ENCODE measurements at regions not wholly inside any gene's neighbourhood (a gene's known extent, or its start where the extent isn't known, plus 50 kb on each side); places are given as distances from the start of the nearest gene placed in this dataset.

DNA sequence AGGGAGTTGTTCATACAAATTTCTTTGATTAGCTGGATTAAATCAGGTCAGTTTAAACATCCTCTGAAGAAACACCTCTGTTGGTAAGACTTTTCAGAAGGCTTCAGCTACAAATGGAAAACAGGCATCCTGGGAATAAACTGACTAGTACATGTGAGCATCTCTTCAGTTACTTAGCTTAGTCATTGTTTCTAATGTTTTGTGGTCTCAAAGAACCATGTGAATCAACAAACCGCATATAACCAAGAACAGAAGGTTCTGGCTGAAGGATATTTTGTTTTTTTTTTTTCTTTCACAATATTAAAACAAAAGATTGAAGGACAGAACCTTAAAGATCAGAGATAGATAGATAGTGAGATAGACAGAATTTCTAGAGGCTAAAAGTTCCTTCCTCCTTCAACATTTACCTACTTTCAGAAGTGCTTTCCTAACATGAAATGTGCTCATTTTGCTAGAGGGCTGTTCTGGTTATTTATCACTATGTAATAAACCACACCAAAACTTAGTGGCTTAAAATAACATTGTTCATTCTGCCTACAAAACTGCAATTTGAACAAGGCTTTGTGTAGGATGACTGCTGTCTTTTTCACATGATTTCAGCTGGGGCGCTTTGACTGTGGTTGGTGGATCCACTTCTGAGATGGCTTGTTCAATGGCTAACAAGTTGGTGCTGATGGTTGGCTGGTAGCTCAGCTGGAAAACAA is 119.8 kb upstream of the PTGFR start:
- no peak for TF ChIP-seq ZFX (IDR thresholded peaks at IDR 0.05)
- TF ChIP-seq JUND (IDR thresholded peaks at IDR 0.05) = no peak
- Histone ChIP-seq H3K9ac (ENCODE audit: low read length) (no peak overlapping the region), H4K20me1 (ENCODE audit: insufficient read depth) (no peaks in the 10 kb centered on the region), H3K27ac (ENCODE audit: low read depth, low read length) (no peak overlapping the region), H3K4me2 (ENCODE audit: low read length) (no peak overlapping the region), H3K9me3 (ENCODE audit: control insufficient read depth in 1 of 2, insufficient read depth in 1 of 2, low read depth in 1 of 2, low read length in 2 of 2) (no peaks in the 10 kb centered on the region), H3K79me2 (ENCODE audit: insufficient read depth, low read length) (no peaks in the 10 kb centered on the region), H3K4me1 (ENCODE audit: control insufficient read depth in 1 of 2, insufficient read depth in 2 of 2, low read length in 2 of 2) (no peaks in the 10 kb centered on the region), H3K27me3 (ENCODE audit: insufficient read depth, low read length) (no peaks in the 10 kb centered on the region), H3K36me3 (ENCODE audit: control insufficient read depth in 1 of 2, insufficient read depth in 2 of 2, low read length in 2 of 2) (no peaks in the 10 kb centered on the region), H3K4me3 (replicated peaks in 1 of 2; ENCODE audit: low read depth in 1 of 2, low read length in 2 of 2) (no peak overlapping the region), H3K9me2 (ENCODE audit: insufficient read depth) (no peaks in the 10 kb centered on the region), H2AFZ (ENCODE audit: low read depth, low read length, poor library complexity, severe bottlenecking) (no peak overlapping the region)
- CTCF ChIA-PET = no interaction called here
- POLR2A ChIA-PET = no interaction called here
- RAD21 ChIA-PET (ENCODE audit: low non-redundant PET in 1 of 2, low total read pairs in 2 of 2, uncharacterized antibody in 2 of 2, unreplicated experiment in 2 of 2) = no interaction called here
- intact Hi-C loops (cut with micrococcal nuclease) = no loop called here
- no peak for DNase-seq (ENCODE audit: low read depth, low spot score)
- BruUV-seq (replicated peaks) = no TSS peak
- ATAC-seq = no peak

DNA sequence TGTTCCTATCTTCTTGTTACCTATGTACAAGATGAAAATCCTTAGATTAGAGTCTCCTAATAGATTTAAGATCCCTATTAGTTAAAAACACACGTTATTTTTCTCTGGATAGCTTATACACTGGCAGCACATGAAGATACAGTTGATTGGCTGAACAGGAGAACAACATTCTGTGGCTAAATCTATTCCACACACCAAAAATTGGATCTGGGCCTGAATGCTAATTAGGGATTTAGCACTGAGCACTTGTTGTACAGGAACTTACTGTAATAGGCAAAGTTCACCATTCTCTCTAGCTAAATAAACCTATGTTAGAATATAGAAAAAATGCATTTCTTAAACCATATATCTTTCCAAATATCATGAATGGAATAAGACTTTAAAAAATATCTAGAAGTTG is 117.1 kb upstream of the PTGFR start:
- no peak for ATAC-seq
- POLR2A ChIA-PET = no interaction called here
- BruUV-seq (replicated peaks) = no TSS peak
- TF ChIP-seq SRF (IDR thresholded peaks at IDR 0.05; ENCODE audit: low read depth) (no peak), EZH2 (IDR thresholded peaks at IDR 0.05) (no peak), POLR2A (IDR thresholded peaks at IDR 0.05; ENCODE audit: borderline replicate concordance, extremely low read depth, insufficient read depth, insufficient read length) (no peak), EGR1 (IDR thresholded peaks at IDR 0.05; ENCODE audit: low read depth) (no peak), CBX3 (IDR thresholded peaks at IDR 0.05; ENCODE audit: low read depth) (no peak), ZFX (IDR thresholded peaks at IDR 0.05) (no peak), SP1 (IDR thresholded peaks at IDR 0.05; ENCODE audit: low read depth) (no peak), FOSL1 (IDR thresholded peaks at IDR 0.05; ENCODE audit: low read depth) (no peak), POLR2AphosphoS5 (IDR thresholded peaks at IDR 0.05; ENCODE audit: low read depth, low read length) (no peak), YY1 (IDR thresholded peaks at IDR 0.05; ENCODE audit: extremely low read depth, insufficient replicate concordance, low read depth, low read length) (no peak), CEBPB (IDR thresholded peaks at IDR 0.05; ENCODE audit: low read depth) (no peak), JUND (IDR thresholded peaks at IDR 0.05) (no peak), ZNF274 (IDR thresholded peaks at IDR 0.05; ENCODE audit: low read depth, low read length) (no peak)
- TF ChIP-seq, protein P1, sequence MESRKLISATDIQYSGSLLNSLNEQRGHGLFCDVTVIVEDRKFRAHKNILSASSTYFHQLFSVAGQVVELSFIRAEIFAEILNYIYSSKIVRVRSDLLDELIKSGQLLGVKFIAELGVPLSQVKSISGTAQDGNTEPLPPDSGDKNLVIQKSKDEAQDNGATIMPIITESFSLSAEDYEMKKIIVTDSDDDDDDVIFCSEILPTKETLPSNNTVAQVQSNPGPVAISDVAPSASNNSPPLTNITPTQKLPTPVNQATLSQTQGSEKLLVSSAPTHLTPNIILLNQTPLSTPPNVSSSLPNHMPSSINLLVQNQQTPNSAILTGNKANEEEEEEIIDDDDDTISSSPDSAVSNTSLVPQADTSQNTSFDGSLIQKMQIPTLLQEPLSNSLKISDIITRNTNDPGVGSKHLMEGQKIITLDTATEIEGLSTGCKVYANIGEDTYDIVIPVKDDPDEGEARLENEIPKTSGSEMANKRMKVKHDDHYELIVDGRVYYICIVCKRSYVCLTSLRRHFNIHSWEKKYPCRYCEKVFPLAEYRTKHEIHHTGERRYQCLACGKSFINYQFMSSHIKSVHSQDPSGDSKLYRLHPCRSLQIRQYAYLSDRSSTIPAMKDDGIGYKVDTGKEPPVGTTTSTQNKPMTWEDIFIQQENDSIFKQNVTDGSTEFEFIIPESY (IDR thresholded peaks at IDR 0.05; ENCODE audit: extremely low read depth, insufficient replicate concordance, low read length) = no peak
- TF ChIP-seq, protein P2, sequence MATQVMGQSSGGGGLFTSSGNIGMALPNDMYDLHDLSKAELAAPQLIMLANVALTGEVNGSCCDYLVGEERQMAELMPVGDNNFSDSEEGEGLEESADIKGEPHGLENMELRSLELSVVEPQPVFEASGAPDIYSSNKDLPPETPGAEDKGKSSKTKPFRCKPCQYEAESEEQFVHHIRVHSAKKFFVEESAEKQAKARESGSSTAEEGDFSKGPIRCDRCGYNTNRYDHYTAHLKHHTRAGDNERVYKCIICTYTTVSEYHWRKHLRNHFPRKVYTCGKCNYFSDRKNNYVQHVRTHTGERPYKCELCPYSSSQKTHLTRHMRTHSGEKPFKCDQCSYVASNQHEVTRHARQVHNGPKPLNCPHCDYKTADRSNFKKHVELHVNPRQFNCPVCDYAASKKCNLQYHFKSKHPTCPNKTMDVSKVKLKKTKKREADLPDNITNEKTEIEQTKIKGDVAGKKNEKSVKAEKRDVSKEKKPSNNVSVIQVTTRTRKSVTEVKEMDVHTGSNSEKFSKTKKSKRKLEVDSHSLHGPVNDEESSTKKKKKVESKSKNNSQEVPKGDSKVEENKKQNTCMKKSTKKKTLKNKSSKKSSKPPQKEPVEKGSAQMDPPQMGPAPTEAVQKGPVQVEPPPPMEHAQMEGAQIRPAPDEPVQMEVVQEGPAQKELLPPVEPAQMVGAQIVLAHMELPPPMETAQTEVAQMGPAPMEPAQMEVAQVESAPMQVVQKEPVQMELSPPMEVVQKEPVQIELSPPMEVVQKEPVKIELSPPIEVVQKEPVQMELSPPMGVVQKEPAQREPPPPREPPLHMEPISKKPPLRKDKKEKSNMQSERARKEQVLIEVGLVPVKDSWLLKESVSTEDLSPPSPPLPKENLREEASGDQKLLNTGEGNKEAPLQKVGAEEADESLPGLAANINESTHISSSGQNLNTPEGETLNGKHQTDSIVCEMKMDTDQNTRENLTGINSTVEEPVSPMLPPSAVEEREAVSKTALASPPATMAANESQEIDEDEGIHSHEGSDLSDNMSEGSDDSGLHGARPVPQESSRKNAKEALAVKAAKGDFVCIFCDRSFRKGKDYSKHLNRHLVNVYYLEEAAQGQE (IDR thresholded peaks at IDR 0.05; ENCODE audit: low read depth) = no peak

More for the DNA sequence above, 117.1 kb upstream of the PTGFR start:
- no peak for DNase-seq (ENCODE audit: low read depth, low spot score)
- ChIA-PET RAD21 (ENCODE audit: low non-redundant PET in 1 of 2, low total read pairs in 2 of 2, uncharacterized antibody in 2 of 2, unreplicated experiment in 2 of 2) (no interaction called here), CTCF (no interaction called here)
- Histone ChIP-seq H3K79me2 (ENCODE audit: insufficient read depth, low read length) (no peaks in the 10 kb centered on the region), H3K27ac (ENCODE audit: low read depth, low read length) (no peak overlapping the region), H3K9me2 (ENCODE audit: insufficient read depth) (no peaks in the 10 kb centered on the region), H3K4me2 (ENCODE audit: low read length) (no peak overlapping the region), H2AFZ (ENCODE audit: low read depth, low read length, poor library complexity, severe bottlenecking) (no peak overlapping the region), H3K36me3 (ENCODE audit: control insufficient read depth in 1 of 2, insufficient read depth in 2 of 2, low read length in 2 of 2) (no peaks in the 10 kb centered on the region), H3K9ac (ENCODE audit: low read length) (no peak overlapping the region), H3K9me3 (ENCODE audit: control insufficient read depth in 1 of 2, insufficient read depth in 1 of 2, low read depth in 1 of 2, low read length in 2 of 2) (no peaks in the 10 kb centered on the region), H3K4me1 (ENCODE audit: control insufficient read depth in 1 of 2, insufficient read depth in 2 of 2, low read length in 2 of 2) (no peaks in the 10 kb centered on the region), H4K20me1 (ENCODE audit: insufficient read depth) (no peaks in the 10 kb centered on the region), H3K27me3 (ENCODE audit: insufficient read depth, low read length) (no peaks in the 10 kb centered on the region), H3K4me3 (replicated peaks in 1 of 2; ENCODE audit: low read depth in 1 of 2, low read length in 2 of 2) (no peak overlapping the region)
- intact Hi-C loops (cut with micrococcal nuclease) = no loop called here

Data from HCT116 (cell line).